ENCODE measurements at regions not wholly inside any gene's neighbourhood (a gene's known extent, or its start where the extent isn't known, plus 50 kb on each side); places are given as distances from the start of the nearest gene placed in this dataset.

GRCh38 chr2:181313845-181314244 is 143.3 kb upstream of the ITGA4 start:
- no peak for TF ChIP-seq CTCF (IDR thresholded peaks at IDR 0.05; ENCODE audit: borderline replicate concordance, insufficient read depth, low read depth, low read length)

GRCh38 chr2:181314551-181314950 is 142.6 kb upstream of the ITGA4 start:
- H3K4me3 ChIP-seq (ENCODE audit: low read depth, low read length) = no peak overlapping the region
- TF ChIP-seq CTCF (IDR thresholded peaks at IDR 0.05; ENCODE audit: borderline replicate concordance, insufficient read depth, low read depth, low read length) = no peak

More at GRCh38 chr2:181313845-181314244, 143.3 kb upstream of the ITGA4 start:
- no peak overlapping the region for H3K4me3 ChIP-seq (ENCODE audit: low read depth, low read length)

GRCh38 chr2:181317511-181317910 is 139.7 kb upstream of the ITGA4 start:
- no peak for TF ChIP-seq CTCF (IDR thresholded peaks at IDR 0.05; ENCODE audit: borderline replicate concordance, insufficient read depth, low read depth, low read length)
- H3K4me3 ChIP-seq (ENCODE audit: low read depth, low read length) = no peak overlapping the region

GRCh38 chr2:181318504-181319280 is 138.5 kb upstream of the ITGA4 start:
- no peak for TF ChIP-seq CTCF (IDR thresholded peaks at IDR 0.05; ENCODE audit: borderline replicate concordance, insufficient read depth, low read depth, low read length)
- no peak overlapping the region for H3K4me3 ChIP-seq (ENCODE audit: low read depth, low read length)

- no peak for TF ChIP-seq CTCF (IDR thresholded peaks at IDR 0.05; ENCODE audit: borderline replicate concordance, insufficient read depth, low read depth, low read length)
- H3K4me3 ChIP-seq (ENCODE audit: low read depth, low read length) = no peak overlapping the region
Observed at GRCh38 chr2:181319286-181319685, 137.9 kb upstream of the ITGA4 start.

GRCh38 chr2:181320638-181321037 is 136.5 kb upstream of the ITGA4 start:
- TF ChIP-seq CTCF (IDR thresholded peaks at IDR 0.05; ENCODE audit: borderline replicate concordance, insufficient read depth, low read depth, low read length) = no peak
- no peak overlapping the region for H3K4me3 ChIP-seq (ENCODE audit: low read depth, low read length)

- H3K4me3 ChIP-seq (ENCODE audit: low read depth, low read length) = no peak overlapping the region
- no peak for TF ChIP-seq CTCF (IDR thresholded peaks at IDR 0.05; ENCODE audit: borderline replicate concordance, insufficient read depth, low read depth, low read length)
Observed at GRCh38 chr2:181324912-181325311, 132.3 kb upstream of the ITGA4 start.

Measured in GM12875 (cell line).